Loucy (cell line): ENCODE measurements at regions not wholly inside any gene's neighbourhood (a gene's known extent, or its start where the extent isn't known, plus 50 kb on each side); places are given as distances from the start of the nearest gene placed in this dataset.

ENCODE experiments used
- H2AFZ ChIP-seq: fragments of 200-600 bp; sonication (generic); 2 replicates; pipeline ENCODE4 v1.6.0; 2016; ENCODE audit warnings: antibody characterized with exemption, mild to moderate bottlenecking, low read length, moderate library complexity
- H3F3A ChIP-seq: fragments of 200-600 bp; 2 replicates; pipeline ENCODE4 v1.6.0; 2016; ENCODE audit warnings: antibody characterized with exemption, low read depth, mild to moderate bottlenecking
- H3K27me3 ChIP-seq: fragments of 200-600 bp; sonication (generic); 2 replicates; pipeline ENCODE4 v1.6.1; 2014; ENCODE audit warnings: low read length, mild to moderate bottlenecking; ENCODE audit not compliant: insufficient read depth, poor library complexity, severe bottlenecking
- H3K36me3 ChIP-seq: fragments of 200-600 bp; sonication (generic); 2 replicates; pipeline ENCODE4 v1.6.1; 2016; ENCODE audit warnings: low read length; ENCODE audit not compliant: insufficient read depth
- H3K4me1 ChIP-seq: fragments of 200-600 bp; sonication (generic); 2 replicates; pipeline ENCODE4 v1.5.1; 2014; ENCODE audit warnings: low read length, mild to moderate bottlenecking; ENCODE audit not compliant: insufficient read depth, poor library complexity, severe bottlenecking
- H3K4me2 ChIP-seq: fragments of 200-600 bp; sonication (generic); 2 replicates; pipeline ENCODE4 v1.6.0; 2014; ENCODE audit warnings: antibody characterized with exemption, low read length, low read depth, mild to moderate bottlenecking; ENCODE audit not compliant: poor library complexity, severe bottlenecking
- H3K4me3 ChIP-seq: fragments of 200-600 bp; sonication (generic); 2 replicates; pipeline ENCODE4 v1.5.1; 2014; ENCODE audit warnings: low read length, mild to moderate bottlenecking, mixed read lengths; ENCODE audit not compliant: poor library complexity, severe bottlenecking
- H3K79me2 ChIP-seq: fragments of 200-600 bp; sonication (generic); 2 replicates; pipeline ENCODE4 v1.6.1; 2014; ENCODE audit warnings: low read length; ENCODE audit not compliant: insufficient read depth
- H3K9ac ChIP-seq: fragments of 200-600 bp; sonication (generic); 2 replicates; pipeline ENCODE4 v1.6.0; 2014; ENCODE audit warnings: mild to moderate bottlenecking, low read depth, low read length, moderate library complexity; ENCODE audit not compliant: poor library complexity, severe bottlenecking
- H3K9me2 ChIP-seq: fragments of 200-600 bp; sonication (generic); replicated peaks from 2 replicates; pipeline ENCODE4 v1.6.1; 2016; ENCODE audit warnings: low read depth, low read length, mixed read lengths
- H3K9me3 ChIP-seq: fragments of 200-600 bp; sonication (generic); 2 replicates; pipeline ENCODE4 v1.6.1; 2014; ENCODE audit warnings: mild to moderate bottlenecking, antibody characterized with exemption, low read length, low read depth; ENCODE audit not compliant: insufficient read depth
- H4K20me1 ChIP-seq: fragments of 200-600 bp; sonication (generic); 2 replicates; pipeline ENCODE4 v1.6.0; 2014; ENCODE audit warnings: antibody characterized with exemption, low read length, mild to moderate bottlenecking; ENCODE audit not compliant: insufficient read depth, poor library complexity, severe bottlenecking
- EZH2phosphoT487 ChIP-seq: fragments of 200-600 bp; IDR thresholded peaks from 2 replicates; pipeline ENCODE4 v1.6.1; 2018; ENCODE audit warnings: antibody characterized with exemption, mild to moderate bottlenecking, moderate library complexity, borderline replicate concordance
- TF ChIP-seq, protein P1 (sequence below): fragments of 200-600 bp; sonication (generic); conservative IDR thresholded peaks from 2 replicates; pipeline ENCODE4 v1.5.1; 2014; ENCODE audit warnings: mild to moderate bottlenecking, antibody characterized with exemption, low read length

- Histone ChIP-seq H4K20me1 (no peaks in the 10 kb centered on the region), H3K36me3 (no peaks in the 10 kb centered on the region), H3K9me2 (no peaks in the 10 kb centered on the region), H3K27me3 (no peaks in the 10 kb centered on the region), H3K9ac (no peak overlapping the region), H3K79me2 (no peaks in the 10 kb centered on the region), H3F3A (no peaks in the 10 kb centered on the region), H3K4me3 (no peak overlapping the region), H3K9me3 (no peaks in the 10 kb centered on the region), H3K4me1 (no peaks in the 10 kb centered on the region), H3K4me2 (no peak overlapping the region), H2AFZ (no peak overlapping the region)
- no peak for TF ChIP-seq EZH2phosphoT487
- TF ChIP-seq, protein P1, sequence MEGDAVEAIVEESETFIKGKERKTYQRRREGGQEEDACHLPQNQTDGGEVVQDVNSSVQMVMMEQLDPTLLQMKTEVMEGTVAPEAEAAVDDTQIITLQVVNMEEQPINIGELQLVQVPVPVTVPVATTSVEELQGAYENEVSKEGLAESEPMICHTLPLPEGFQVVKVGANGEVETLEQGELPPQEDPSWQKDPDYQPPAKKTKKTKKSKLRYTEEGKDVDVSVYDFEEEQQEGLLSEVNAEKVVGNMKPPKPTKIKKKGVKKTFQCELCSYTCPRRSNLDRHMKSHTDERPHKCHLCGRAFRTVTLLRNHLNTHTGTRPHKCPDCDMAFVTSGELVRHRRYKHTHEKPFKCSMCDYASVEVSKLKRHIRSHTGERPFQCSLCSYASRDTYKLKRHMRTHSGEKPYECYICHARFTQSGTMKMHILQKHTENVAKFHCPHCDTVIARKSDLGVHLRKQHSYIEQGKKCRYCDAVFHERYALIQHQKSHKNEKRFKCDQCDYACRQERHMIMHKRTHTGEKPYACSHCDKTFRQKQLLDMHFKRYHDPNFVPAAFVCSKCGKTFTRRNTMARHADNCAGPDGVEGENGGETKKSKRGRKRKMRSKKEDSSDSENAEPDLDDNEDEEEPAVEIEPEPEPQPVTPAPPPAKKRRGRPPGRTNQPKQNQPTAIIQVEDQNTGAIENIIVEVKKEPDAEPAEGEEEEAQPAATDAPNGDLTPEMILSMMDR = no peak
Measured at GRCh38 chr2:147450661-147451510, 393.9 kb upstream of the ACVR2A start.

GRCh38 chr2:147449323-147449991 lies 395.4 kb upstream of the ACVR2A start:
- Histone ChIP-seq H3K36me3 (no peaks in the 10 kb centered on the region), H4K20me1 (no peaks in the 10 kb centered on the region), H3F3A (no peaks in the 10 kb centered on the region), H3K9ac (no peak overlapping the region), H3K4me2 (no peak overlapping the region), H3K79me2 (no peaks in the 10 kb centered on the region), H2AFZ (no peak overlapping the region), H3K4me1 (no peaks in the 10 kb centered on the region), H3K9me3 (no peaks in the 10 kb centered on the region), H3K27me3 (no peaks in the 10 kb centered on the region), H3K4me3 (no peak overlapping the region), H3K9me2 (no peaks in the 10 kb centered on the region)
- TF ChIP-seq EZH2phosphoT487 = no peak
- TF ChIP-seq, protein P1 = no peak

DNA sequence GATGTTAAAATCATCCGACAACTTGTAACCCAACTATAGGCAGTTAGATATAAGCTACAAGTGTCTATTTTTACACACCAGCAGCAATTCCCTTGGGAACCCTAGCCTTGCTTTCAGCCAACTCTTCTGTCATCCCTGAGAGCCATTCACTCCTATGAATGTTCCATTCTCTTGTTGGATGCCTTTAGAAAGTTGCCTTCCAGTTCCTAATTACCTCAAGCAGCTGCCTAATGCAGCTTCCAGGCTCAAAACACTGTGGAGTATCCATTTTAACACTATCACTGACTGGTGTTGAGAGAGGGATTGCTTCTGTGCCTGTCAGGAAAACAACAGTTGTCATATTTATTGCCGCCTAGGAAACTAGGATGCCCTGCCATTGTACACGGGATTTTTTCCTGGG lies 402.0 kb upstream of the ACVR2A start:
- Histone ChIP-seq H3K9me3 (no peaks in the 10 kb centered on the region), H3K36me3 (no peaks in the 10 kb centered on the region), H2AFZ (no peak overlapping the region), H3K9ac (no peak overlapping the region), H3F3A (no peaks in the 10 kb centered on the region), H3K9me2 (no peaks in the 10 kb centered on the region), H3K79me2 (no peaks in the 10 kb centered on the region), H3K4me3 (no peak overlapping the region), H3K27me3 (no peaks in the 10 kb centered on the region), H4K20me1 (no peaks in the 10 kb centered on the region), H3K4me2 (no peak overlapping the region), H3K4me1 (no peaks in the 10 kb centered on the region)
- no peak for TF ChIP-seq EZH2phosphoT487
- TF ChIP-seq, protein P1 = no peak
